Upper lobe of left lung (tissue), 6 donors: ENCODE measurements at regions not wholly inside any gene's neighbourhood (a gene's known extent, or its start where the extent isn't known, plus 50 kb on each side); places are given as distances from the start of the nearest gene placed in this dataset.

Experiments
- ATAC-seq, 2 donors: fragments of 200-7000 bp; cut with Tn5 transposase; one replicate each; pipeline ENCODE4 v1.9.1; 2022; ENCODE audit warnings: mild to moderate bottlenecking in 2 of 2, moderate library complexity in 2 of 2; ENCODE audit not compliant: low FRiP score in 2 of 2
- DNase-seq, 2 donors: peaks; one replicate each; pipeline ENCODE4 v3.0.0-alpha.2; 2019 to 2020
- H3K27ac ChIP-seq, 4 donors: fragments of 200-600 bp; sonication (generic); one replicate each; pipeline ENCODE4 v1.5.1; 2016 to 2019
- H3K27me3 ChIP-seq, 4 donors: fragments of 200-600 bp; sonication (generic); one replicate each; pipeline ENCODE4 v1.5.1; 2017 to 2019
- H3K36me3 ChIP-seq, 4 donors: fragments of 200-600 bp; sonication (generic); one replicate each; pipeline ENCODE4 v1.5.1; 2016 to 2019
- H3K4me1 ChIP-seq, 4 donors: fragments of 200-600 bp; sonication (generic); one replicate each; pipeline ENCODE4 v1.5.1; 2018 to 2019
- H3K4me3 ChIP-seq, 4 donors: fragments of 200-600 bp; sonication (generic); one replicate each; pipeline ENCODE4 v1.5.1; 2017 to 2019; ENCODE audit warnings: mild to moderate bottlenecking in 2 of 4, moderate library complexity in 1 of 4
- H3K9me3 ChIP-seq, 4 donors: fragments of 200-600 bp; sonication (generic); one replicate each; pipeline ENCODE4 v1.5.1; 2018 to 2019
- EP300 ChIP-seq, 4 donors: sonication (generic); formaldehyde crosslinking; IDR thresholded peaks; one replicate each; pipeline ENCODE4 v1.5.1; 2017; ENCODE audit warnings: antibody characterized with exemption in 4 of 4, control low read depth in 2 of 4
- POLR2A ChIP-seq, 4 donors: fragments of 450-650 bp; IDR thresholded peaks; one replicate each; pipeline ENCODE4 v1.5.1; 2016 to 2017; ENCODE audit warnings: antibody characterized with exemption in 4 of 4, mild to moderate bottlenecking in 2 of 4
- POLR2AphosphoS5 ChIP-seq, 2 donors: sonication (generic); formaldehyde crosslinking; IDR thresholded peaks; one replicate each; pipeline ENCODE4 v1.5.1; 2017; ENCODE audit warnings: antibody characterized with exemption in 2 of 2
- WGBS, 2 donors: methylation state at CpG; one replicate each; pipeline ENCODE4 v1.1.5; 2017 to 2018; 5-methylcytosine and 5-hydroxymethylcytosine counted together
- TF ChIP-seq, protein P1 (sequence below), 6 experiments: fragments of 450-650 bp in 4 of 6; fragments of 200-600 bp in 2 of 6; sonication (generic) in 2 of 6; IDR thresholded peaks; one replicate each; pipeline ENCODE4 v1.5.1; 2016 to 2019; ENCODE audit warnings: antibody characterized with exemption in 6 of 6
- donor health status: DM: no; HTN: no; CAD: no; lungs with moderate emphysema.
- donor health status: DM: no; HTN: yes; CAD: no; lungs with severe emphysema.

DNA sequence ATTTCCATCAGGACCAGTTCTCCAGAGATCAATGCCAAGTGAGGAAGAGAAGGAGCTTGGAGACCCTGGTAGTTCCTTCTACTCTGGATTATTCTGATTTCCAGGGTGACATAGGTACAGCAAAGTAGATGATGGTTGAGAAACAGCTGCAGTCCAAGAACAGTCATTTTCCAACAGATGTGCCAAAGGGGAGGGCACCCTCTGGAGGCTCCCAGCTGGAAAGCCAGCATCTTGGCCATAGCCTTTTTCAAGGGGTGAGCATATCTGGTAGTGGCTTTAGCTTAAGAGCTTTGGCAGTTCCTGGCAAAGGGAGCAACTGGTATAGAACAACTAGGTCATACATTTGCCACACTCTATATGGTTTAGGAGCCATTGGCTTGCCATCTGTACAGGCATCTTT, 492.7 kb downstream of the RASEF start:
- H3K27ac ChIP-seq, result no peak overlapping the region
- TF ChIP-seq EP300 (IDR thresholded peaks at IDR 0.05) (no peak), POLR2AphosphoS5 (IDR thresholded peaks at IDR 0.05) (no peak), POLR2A (IDR thresholded peaks at IDR 0.05) (no peak)
- TF ChIP-seq, protein P1, sequence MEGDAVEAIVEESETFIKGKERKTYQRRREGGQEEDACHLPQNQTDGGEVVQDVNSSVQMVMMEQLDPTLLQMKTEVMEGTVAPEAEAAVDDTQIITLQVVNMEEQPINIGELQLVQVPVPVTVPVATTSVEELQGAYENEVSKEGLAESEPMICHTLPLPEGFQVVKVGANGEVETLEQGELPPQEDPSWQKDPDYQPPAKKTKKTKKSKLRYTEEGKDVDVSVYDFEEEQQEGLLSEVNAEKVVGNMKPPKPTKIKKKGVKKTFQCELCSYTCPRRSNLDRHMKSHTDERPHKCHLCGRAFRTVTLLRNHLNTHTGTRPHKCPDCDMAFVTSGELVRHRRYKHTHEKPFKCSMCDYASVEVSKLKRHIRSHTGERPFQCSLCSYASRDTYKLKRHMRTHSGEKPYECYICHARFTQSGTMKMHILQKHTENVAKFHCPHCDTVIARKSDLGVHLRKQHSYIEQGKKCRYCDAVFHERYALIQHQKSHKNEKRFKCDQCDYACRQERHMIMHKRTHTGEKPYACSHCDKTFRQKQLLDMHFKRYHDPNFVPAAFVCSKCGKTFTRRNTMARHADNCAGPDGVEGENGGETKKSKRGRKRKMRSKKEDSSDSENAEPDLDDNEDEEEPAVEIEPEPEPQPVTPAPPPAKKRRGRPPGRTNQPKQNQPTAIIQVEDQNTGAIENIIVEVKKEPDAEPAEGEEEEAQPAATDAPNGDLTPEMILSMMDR (IDR thresholded peaks at IDR 0.05), result no peak

DNA sequence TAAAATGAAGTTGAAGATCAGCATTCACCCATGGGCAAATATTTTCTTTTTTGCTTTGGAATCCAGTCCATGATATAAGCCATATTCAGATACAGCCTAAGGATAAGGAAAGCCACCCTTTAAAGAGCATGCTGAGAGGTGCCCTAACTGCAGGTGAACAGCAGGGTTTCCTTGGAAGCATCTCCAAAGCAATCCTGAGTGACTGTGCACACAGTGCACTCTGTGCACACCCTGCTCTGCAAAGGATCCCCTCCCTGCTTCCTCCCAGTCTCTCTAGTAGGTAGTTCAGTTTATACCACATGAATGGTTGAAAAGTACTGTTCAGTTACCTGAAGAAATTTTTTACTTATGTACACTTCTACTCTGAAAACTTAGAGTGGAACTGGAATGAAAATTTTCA, 491.4 kb downstream of the RASEF start:
- no peaks in the 10 kb centered on the region for H3K4me1 ChIP-seq
- no peaks in the 10 kb centered on the region for H3K27me3 ChIP-seq
- no peak for ATAC-seq

More for the DNA sequence above, 492.7 kb downstream of the RASEF start:
- Histone ChIP-seq H3K36me3 (no peaks in the 10 kb centered on the region), H3K27me3 (no peaks in the 10 kb centered on the region), H3K4me3 (no peak overlapping the region), H3K9me3 (peaks cover 0 to 9% (median 1%) of the 10 kb centered on the region in 4 donors), H3K4me1 (no peaks in the 10 kb centered on the region)
- no peak for ATAC-seq
- no peak for DNase-seq

DNA sequence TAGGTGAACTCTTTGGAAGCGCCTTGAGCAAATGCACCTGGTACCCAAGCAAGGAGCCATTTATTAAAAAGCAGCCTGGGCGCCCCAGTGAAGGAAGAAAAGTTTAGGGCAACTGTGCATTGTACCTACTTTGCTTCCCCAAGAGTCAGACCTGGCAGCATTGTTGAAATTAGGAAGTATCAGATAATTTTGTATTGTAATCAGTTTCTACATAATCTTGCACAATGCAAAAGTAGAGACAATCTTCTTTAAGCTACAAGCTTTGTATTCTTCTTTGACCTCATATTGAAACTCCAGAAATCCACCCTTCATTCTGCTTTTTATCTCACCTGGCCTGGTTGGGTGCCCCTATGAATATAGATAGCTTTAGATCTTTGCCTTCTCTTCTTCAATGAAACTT, 490.8 kb downstream of the RASEF start:
- H3K9me3 ChIP-seq, result peaks cover 0 to 11% (median 2%) of the 10 kb centered on the region in 4 donors

More for the DNA sequence above, 491.4 kb downstream of the RASEF start:
- Histone ChIP-seq H3K36me3 (no peaks in the 10 kb centered on the region), H3K4me3 (no peak overlapping the region), H3K27ac (no peak overlapping the region), H3K9me3 (peaks cover 0 to 11% (median 2%) of the 10 kb centered on the region in 4 donors)
- TF ChIP-seq POLR2A (IDR thresholded peaks at IDR 0.05) (no peak), EP300 (IDR thresholded peaks at IDR 0.05) (no peak), POLR2AphosphoS5 (IDR thresholded peaks at IDR 0.05) (no peak)
- no peak for DNase-seq

DNA sequence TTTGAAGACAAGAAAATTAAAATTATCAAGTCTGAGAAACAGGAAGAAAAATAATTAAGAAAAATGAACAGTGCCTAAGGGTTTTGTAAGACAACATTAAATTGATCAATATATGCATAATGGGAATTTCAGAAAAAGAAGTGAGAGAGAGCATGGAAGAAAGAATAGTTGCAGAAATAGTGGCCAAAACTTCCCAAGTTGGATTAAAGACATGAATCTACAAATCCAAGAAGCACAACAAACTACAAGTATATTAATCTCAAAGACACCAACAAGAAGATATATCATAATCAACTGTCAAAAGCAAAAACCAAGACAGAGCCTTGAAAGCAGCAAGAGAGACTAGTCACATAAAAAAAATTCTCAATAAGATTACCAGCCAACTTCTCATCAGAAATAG, 488.0 kb downstream of the RASEF start:
- Histone ChIP-seq H3K27me3 (no peaks in the 10 kb centered on the region), H3K9me3 (peaks cover 0 to 11% (median 2%) of the 10 kb centered on the region in 4 donors), H3K36me3 (no peaks in the 10 kb centered on the region), H3K27ac (no peak overlapping the region), H3K4me1 (no peaks in the 10 kb centered on the region), H3K4me3 (no peak overlapping the region)
- TF ChIP-seq POLR2A (IDR thresholded peaks at IDR 0.05) (no peak), EP300 (IDR thresholded peaks at IDR 0.05) (no peak), POLR2AphosphoS5 (IDR thresholded peaks at IDR 0.05) (no peak)
- TF ChIP-seq, protein P1 (IDR thresholded peaks at IDR 0.05), result no peak
- no peak for DNase-seq
- ATAC-seq, result no peak

More for the DNA sequence above, 490.8 kb downstream of the RASEF start:
- no peak for TF ChIP-seq EP300 (IDR thresholded peaks at IDR 0.05)
- no peak for TF ChIP-seq POLR2AphosphoS5 (IDR thresholded peaks at IDR 0.05)
- TF ChIP-seq, protein P1 (IDR thresholded peaks at IDR 0.05), result no peak
- no peak for TF ChIP-seq POLR2A (IDR thresholded peaks at IDR 0.05)
- ATAC-seq (no peak), DNase-seq (no peak)
- H3K27me3 ChIP-seq, result no peaks in the 10 kb centered on the region
- H3K4me1 ChIP-seq, result no peaks in the 10 kb centered on the region
- no peaks in the 10 kb centered on the region for H3K36me3 ChIP-seq
- no peak overlapping the region for H3K4me3 ChIP-seq
- WGBS, 2 donors, result 87 to 100% methylated on average over 2 of the region's 2 CpGs
- no peak overlapping the region for H3K27ac ChIP-seq

DNA sequence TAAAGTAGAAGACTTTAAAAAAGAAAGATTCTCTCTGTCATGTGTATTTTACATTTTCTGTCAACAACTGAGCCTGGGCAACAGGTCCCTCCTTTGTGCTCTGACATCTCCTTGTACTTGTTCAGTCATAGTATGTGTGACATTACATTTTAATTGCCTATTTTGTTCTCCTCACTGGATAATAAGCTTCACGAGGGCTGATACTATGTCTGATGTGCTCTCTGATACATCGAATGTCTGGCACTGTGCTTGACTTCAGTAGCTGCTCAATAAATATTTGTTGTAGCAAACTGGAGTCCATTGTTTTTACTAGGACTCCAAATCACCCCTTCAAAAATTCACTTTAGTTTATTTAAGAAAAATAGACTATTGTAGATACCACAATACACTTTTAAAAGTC, 482.0 kb downstream of the RASEF start:
- H3K27me3 ChIP-seq, result no peaks in the 10 kb centered on the region
- no peak for DNase-seq
- no peaks in the 10 kb centered on the region for H3K4me1 ChIP-seq
- TF ChIP-seq POLR2AphosphoS5 (IDR thresholded peaks at IDR 0.05) (no peak), POLR2A (IDR thresholded peaks at IDR 0.05) (no peak), EP300 (IDR thresholded peaks at IDR 0.05) (no peak)
- TF ChIP-seq, protein P1 (IDR thresholded peaks at IDR 0.05), result no peak
- no peaks in the 10 kb centered on the region for H3K9me3 ChIP-seq
- H3K4me3 ChIP-seq, result no peak overlapping the region
- no peak for ATAC-seq
- no peak overlapping the region for H3K27ac ChIP-seq
- H3K36me3 ChIP-seq, result no peaks in the 10 kb centered on the region
- WGBS, 2 donors, result 75 to 83% methylated on average over 2 of the region's 2 CpGs
